Left lung (tissue), 4 donors: ENCODE measurements at regions not wholly inside any gene's neighbourhood (a gene's known extent, or its start where the extent isn't known, plus 50 kb on each side); places are given as distances from the start of the nearest gene placed in this dataset.

Experiments used
- ATAC-seq: fragments of 200-7000 bp; cut with Tn5 transposase; one replicate; pipeline ENCODE4 v1.9.1; 2020; ENCODE audit warnings: moderate library complexity
- DNase-seq, 4 donors: peaks; one replicate each; pipeline ENCODE4 v3.0.0-alpha.2; 2013 to 2020
- H3K27ac ChIP-seq, 2 donors: fragments of 200-600 bp; sonication (generic) in 1 of 2; one replicate each; pipeline versions ENCODE4 v1.5.0 to v1.8.0; 2020 to 2021
- H3K27me3 ChIP-seq, 2 donors: fragments of 200-600 bp; sonication (generic) in 1 of 2; one replicate each; pipeline versions ENCODE4 v1.5.0 to v1.8.0; 2020 to 2021
- H3K36me3 ChIP-seq, 2 donors: fragments of 200-600 bp; sonication (generic) in 1 of 2; one replicate each; pipeline versions ENCODE4 v1.5.0 to v1.8.0; 2020 to 2021
- H3K4me1 ChIP-seq, 2 donors: fragments of 200-600 bp; one replicate each; pipeline ENCODE4 v1.8.0; 2021
- H3K4me3 ChIP-seq, 2 donors: fragments of 200-600 bp; sonication (generic) in 1 of 2; one replicate each; pipeline versions ENCODE4 v1.5.0 to v1.8.0; 2020 to 2021; ENCODE audit warnings: mild to moderate bottlenecking in 1 of 2
- H3K9me3 ChIP-seq, 2 donors: fragments of 200-600 bp; sonication (generic) in 1 of 2; one replicate each; pipeline versions ENCODE4 v1.5.0 to v1.8.0; 2020 to 2021
- CTCF ChIP-seq, 2 donors: fragments of 200-600 bp; sonication (generic) in 1 of 2; IDR thresholded peaks; one replicate each; pipeline versions ENCODE4 v1.5.0 to v1.8.0; 2021; ENCODE audit warnings: antibody characterized with exemption in 2 of 2
- intact Hi-C, 2 donors: fragments of 100-400 bp; cut with DNase I; formaldehyde crosslinking; loops; one replicate each; pipeline versions ENCODE4 v1.11.2 to v1.14.2; 2022
- donor health status: DM: no; HTN: yes; CAD: no.
- donor health status: DM: no; HTN: no; CAD: no.

- H3K27ac ChIP-seq = no peak overlapping the region
- no peaks in the 10 kb centered on the region for H3K36me3 ChIP-seq
- ATAC-seq = no peak
- H3K4me1 ChIP-seq = no peaks in the 10 kb centered on the region
- H3K9me3 ChIP-seq = peaks cover 0 to 36% of the 10 kb centered on the region in 2 donors
- H3K27me3 ChIP-seq = no peaks in the 10 kb centered on the region
- DNase-seq = no peak
- intact Hi-C loops = no loop called here
- no peak overlapping the region for H3K4me3 ChIP-seq
- TF ChIP-seq CTCF (IDR thresholded peaks at IDR 0.05) = no peak
Measured at GRCh38 chr2:15115776-15116175, 445.4 kb downstream of the NBAS start.

GRCh38 chr2:15116830-15117229 lies 444.3 kb downstream of the NBAS start:
- ATAC-seq (no peak), DNase-seq (no peak)
- H3K27me3 ChIP-seq = no peaks in the 10 kb centered on the region
- TF ChIP-seq CTCF (IDR thresholded peaks at IDR 0.05) = no peak
- H3K4me1 ChIP-seq = no peaks in the 10 kb centered on the region
- intact Hi-C loops = no loop called here
- no peak overlapping the region for H3K27ac ChIP-seq
- H3K4me3 ChIP-seq = no peak overlapping the region
- H3K36me3 ChIP-seq = no peaks in the 10 kb centered on the region
- peaks cover 0 to 25% of the 10 kb centered on the region in 2 donors for H3K9me3 ChIP-seq
